ENCODE measurements at regions not wholly inside any gene's neighbourhood (a gene's known extent, or its start where the extent isn't known, plus 50 kb on each side); places are given as distances from the start of the nearest gene placed in this dataset.

- H4K20me1 ChIP-seq (ENCODE audit: insufficient read depth, low read length): no peaks in the 10 kb centered on the region
- TF ChIP-seq CTCF (conservative IDR thresholded peaks at IDR 0.05; ENCODE audit: low read length) (no peak), EZH2phosphoT487 (IDR thresholded peaks at IDR 0.05; ENCODE audit: borderline replicate concordance, low read depth, low read length) (no peak)
- no TSS peak for BruUV-seq (replicated peaks)
- peak overlapping the region; percentile 17 for H3K4me3 ChIP-seq (ENCODE audit: low read depth, low read length, poor library complexity, severe bottlenecking)
- H3K4me1 ChIP-seq (ENCODE audit: insufficient read depth, low read length, poor library complexity, severe bottlenecking): peaks cover 20% of the 10 kb centered on the region
- H3K9me2 ChIP-seq (ENCODE audit: insufficient read depth, low read length): no peaks in the 10 kb centered on the region
- H3K9me3 ChIP-seq (ENCODE audit: low read length): no peaks in the 10 kb centered on the region
- H2AFZ ChIP-seq (ENCODE audit: low read length): peak overlapping the region; percentile 76
- peak; percentile 17 for DNase-seq (ENCODE audit: low spot score)
- intact Hi-C loops (cut with micrococcal nuclease; ENCODE audit: unreplicated experiment): no loop called here
- no peaks in the 10 kb centered on the region for H3K79me2 ChIP-seq (ENCODE audit: insufficient read depth, low read depth, low read length)
- peak overlapping the region; percentile 37 for H3K27ac ChIP-seq (ENCODE audit: low read depth, low read length, poor library complexity, severe bottlenecking)
- H3K36me3 ChIP-seq (ENCODE audit: insufficient read depth, low read length): no peaks in the 10 kb centered on the region
- CTCF ChIA-PET (ENCODE audit: unreplicated experiment): no interaction called here
- peak overlapping the region; percentile 34 for H3K4me2 ChIP-seq (ENCODE audit: low read length)
- POLR2A ChIA-PET: interaction anchor here (0.5 kb wide), 1 partner anchor 1535 kb away, joined by 3 read pairs; no protein-coding TSS in a partner anchor
These were observed 81.9 kb upstream of the PDHA2 start for GRCh38 chr4:95758001-95758400.

- BruUV-seq (replicated peaks): no TSS peak
- Histone ChIP-seq H3K4me3 (ENCODE audit: low read depth, low read length, poor library complexity, severe bottlenecking) (no peak overlapping the region), H2AFZ (ENCODE audit: low read length) (no peak overlapping the region), H3K36me3 (ENCODE audit: insufficient read depth, low read length) (no peaks in the 10 kb centered on the region), H3K4me2 (ENCODE audit: low read length) (no peak overlapping the region), H3K27ac (ENCODE audit: low read depth, low read length, poor library complexity, severe bottlenecking) (no peak overlapping the region), H3K4me1 (ENCODE audit: insufficient read depth, low read length, poor library complexity, severe bottlenecking) (peaks cover 20% of the 10 kb centered on the region), H3K9me2 (ENCODE audit: insufficient read depth, low read length) (no peaks in the 10 kb centered on the region), H3K9me3 (ENCODE audit: low read length) (no peaks in the 10 kb centered on the region), H4K20me1 (ENCODE audit: insufficient read depth, low read length) (no peaks in the 10 kb centered on the region), H3K79me2 (ENCODE audit: insufficient read depth, low read depth, low read length) (no peaks in the 10 kb centered on the region)
- intact Hi-C loops (cut with micrococcal nuclease; ENCODE audit: unreplicated experiment): no loop called here
- ChIA-PET POLR2A (no interaction called here), CTCF (ENCODE audit: unreplicated experiment) (no interaction called here)
- no peak for DNase-seq (ENCODE audit: low spot score)
- TF ChIP-seq EZH2phosphoT487 (IDR thresholded peaks at IDR 0.05; ENCODE audit: borderline replicate concordance, low read depth, low read length) (no peak), CTCF (conservative IDR thresholded peaks at IDR 0.05; ENCODE audit: low read length) (no peak)
These were observed 85.2 kb upstream of the PDHA2 start for GRCh38 chr4:95754667-95755066.

- no peak for DNase-seq (ENCODE audit: low spot score)
- Histone ChIP-seq H3K4me3 (ENCODE audit: low read depth, low read length, poor library complexity, severe bottlenecking) (no peak overlapping the region), H3K36me3 (ENCODE audit: insufficient read depth, low read length) (no peaks in the 10 kb centered on the region), H3K79me2 (ENCODE audit: insufficient read depth, low read depth, low read length) (no peaks in the 10 kb centered on the region), H2AFZ (ENCODE audit: low read length) (no peak overlapping the region), H3K27ac (ENCODE audit: low read depth, low read length, poor library complexity, severe bottlenecking) (no peak overlapping the region), H3K4me2 (ENCODE audit: low read length) (no peak overlapping the region), H3K9me2 (ENCODE audit: insufficient read depth, low read length) (no peaks in the 10 kb centered on the region), H3K9me3 (ENCODE audit: low read length) (no peaks in the 10 kb centered on the region), H3K4me1 (ENCODE audit: insufficient read depth, low read length, poor library complexity, severe bottlenecking) (no peaks in the 10 kb centered on the region), H4K20me1 (ENCODE audit: insufficient read depth, low read length) (no peaks in the 10 kb centered on the region)
- no TSS peak for BruUV-seq (replicated peaks)
- ChIA-PET CTCF (ENCODE audit: unreplicated experiment) (no interaction called here), POLR2A (no interaction called here)
- intact Hi-C loops (cut with micrococcal nuclease; ENCODE audit: unreplicated experiment): no loop called here
- TF ChIP-seq EZH2phosphoT487 (IDR thresholded peaks at IDR 0.05; ENCODE audit: borderline replicate concordance, low read depth, low read length) (no peak), CTCF (conservative IDR thresholded peaks at IDR 0.05; ENCODE audit: low read length) (no peak)
These were observed 90.7 kb upstream of the PDHA2 start for GRCh38 chr4:95749204-95749603.
